Right lobe of liver (tissue), 4 donors: ENCODE measurements at regions not wholly inside any gene's neighbourhood (a gene's known extent, or its start where the extent isn't known, plus 50 kb on each side); places are given as distances from the start of the nearest gene placed in this dataset.

Experiments used
- CTCF ChIP-seq, 4 donors: fragments of 200-600 bp in 3 of 4; fragments of 450-650 bp in 1 of 4; IDR thresholded peaks; one replicate each; pipeline versions ENCODE4 v1.5.1 to v1.8.0; 2016 to 2022; ENCODE audit warnings: antibody characterized with exemption in 4 of 4, mild to moderate bottlenecking in 2 of 4
- POLR2A ChIP-seq: fragments of 450-650 bp; IDR thresholded peaks from one replicate; pipeline ENCODE4 v1.6.1; 2017; ENCODE audit warnings: antibody characterized with exemption, mild to moderate bottlenecking
- donor health status: DM: no; HTN: no; CAD: no.
- donor health status: DM: no; HTN: no; CAD: no.
- donor health status: DM: no; HTN: yes; CAD: no.

- TF ChIP-seq CTCF (IDR thresholded peaks at IDR 0.05) (no peak), POLR2A (no peak)
These were observed 57.0 kb upstream of the PPP2R3B start for GRCh38 chrX:443536-444210.
